GM19023 (cell line): ENCODE measurements at regions not wholly inside any gene's neighbourhood (a gene's known extent, or its start where the extent isn't known, plus 50 kb on each side); places are given as distances from the start of the nearest gene placed in this dataset.
"Not testable (repeated sequence)": the region's sequence is repeated elsewhere in the genome, so short reads cannot be mapped to it uniquely, and the experiment has no call there.

Experiments used
- ATAC-seq: cut with Tn5 transposase; IDR thresholded peaks from one replicate; pipeline ENCODE4 v1.9.1; 2021; ENCODE audit warnings: mild to moderate bottlenecking, moderate library complexity; ENCODE audit not compliant: unreplicated experiment

DNA sequence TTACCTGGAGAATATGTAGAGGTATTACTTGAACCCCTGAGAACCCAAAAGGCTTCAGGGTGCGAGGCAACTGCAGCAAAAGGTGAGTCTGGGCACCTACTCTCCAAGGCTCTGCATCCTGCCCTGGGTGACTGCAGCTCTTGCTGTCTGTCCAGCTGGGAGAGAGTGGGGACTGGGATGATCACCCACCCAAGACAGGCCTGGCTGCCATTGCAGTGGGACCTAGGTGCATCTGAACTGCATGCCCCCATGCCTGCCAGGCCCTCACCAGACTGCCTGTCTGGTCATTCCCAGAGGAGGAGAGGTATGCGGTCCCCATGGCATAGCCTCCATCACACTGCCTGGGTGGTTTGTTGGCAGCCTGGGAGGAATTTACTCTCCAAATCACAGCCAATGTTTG is 563.9 kb downstream of the TFAP2A start:
- ATAC-seq = no peak

DNA sequence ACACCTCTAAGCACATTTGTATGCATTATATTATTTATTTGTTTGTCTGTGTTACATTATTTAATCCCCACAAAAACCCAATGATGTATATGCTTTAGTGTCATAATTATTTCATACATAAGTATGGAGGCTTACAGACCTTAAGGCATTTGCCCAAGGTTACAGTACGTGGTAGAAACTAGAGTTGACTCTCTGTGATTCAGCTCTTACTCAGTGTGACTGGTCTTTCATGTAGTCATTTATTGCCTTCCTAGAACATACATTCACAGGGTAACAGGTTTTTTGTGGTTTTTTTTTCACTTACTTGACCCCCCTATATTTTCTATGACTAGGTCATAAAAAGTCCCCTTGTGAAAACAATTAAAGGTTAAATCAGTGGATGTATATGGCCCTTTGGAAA is 566.8 kb downstream of the TFAP2A start:
- ATAC-seq = no peak

DNA sequence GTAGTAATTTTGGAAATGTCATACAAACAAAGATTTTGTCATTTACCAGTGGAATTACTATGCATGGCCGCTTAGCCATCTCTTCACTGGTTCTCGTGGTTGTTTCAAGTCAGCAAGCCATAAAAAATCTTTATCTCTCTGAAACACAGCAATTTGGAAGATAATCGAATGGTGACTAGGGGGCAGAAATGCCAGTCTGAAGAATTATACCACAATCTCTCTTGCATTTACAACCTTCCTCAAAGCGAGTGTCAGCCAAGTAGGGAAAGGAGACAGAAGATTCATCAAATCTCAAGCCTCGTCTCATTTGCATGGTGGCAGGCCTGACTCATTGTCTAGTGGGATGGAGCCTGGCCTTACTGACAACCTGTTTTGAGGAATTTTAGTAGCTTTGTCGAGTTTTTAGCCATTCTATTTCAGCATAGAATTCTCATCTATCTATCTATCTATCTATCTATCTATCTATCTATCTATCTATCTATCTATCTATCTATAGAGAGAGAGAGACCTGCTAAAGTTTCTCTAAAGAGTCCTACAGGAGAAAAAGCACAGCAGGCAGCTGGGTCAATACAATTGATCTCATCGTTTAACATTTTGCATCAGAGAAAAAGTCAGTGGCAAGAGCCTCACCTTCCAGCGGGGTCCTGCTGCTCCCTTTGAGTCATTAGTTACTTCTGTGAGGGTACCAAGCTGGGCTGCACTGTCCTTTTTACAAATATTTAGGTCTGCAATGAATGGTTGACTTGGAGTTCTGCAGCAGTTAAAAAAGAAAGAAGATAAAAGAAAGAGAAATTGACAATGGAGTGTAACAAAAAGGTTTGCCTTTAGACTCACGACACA is 572.8 kb downstream of the TFAP2A start:
- ATAC-seq = no peak

DNA sequence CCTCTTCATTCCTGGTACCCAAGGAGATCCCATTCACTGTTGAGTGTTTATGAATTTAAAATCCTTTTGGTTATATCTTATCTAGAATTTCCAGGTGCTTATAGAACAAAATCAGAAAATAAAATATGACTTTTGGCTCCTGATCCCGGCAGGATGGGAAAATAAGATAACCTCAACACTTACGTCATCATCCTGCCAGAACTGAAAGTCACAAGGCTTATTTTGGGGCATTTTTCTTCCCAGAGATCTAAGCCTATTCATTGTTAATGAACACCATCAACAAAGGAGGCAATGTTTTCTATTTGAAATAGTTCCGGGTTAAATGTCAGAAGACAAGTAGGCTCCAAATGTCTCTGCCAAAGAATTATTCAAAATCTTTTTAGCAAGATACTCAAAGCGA is 580.6 kb downstream of the TFAP2A start:
- ATAC-seq = no peak

DNA sequence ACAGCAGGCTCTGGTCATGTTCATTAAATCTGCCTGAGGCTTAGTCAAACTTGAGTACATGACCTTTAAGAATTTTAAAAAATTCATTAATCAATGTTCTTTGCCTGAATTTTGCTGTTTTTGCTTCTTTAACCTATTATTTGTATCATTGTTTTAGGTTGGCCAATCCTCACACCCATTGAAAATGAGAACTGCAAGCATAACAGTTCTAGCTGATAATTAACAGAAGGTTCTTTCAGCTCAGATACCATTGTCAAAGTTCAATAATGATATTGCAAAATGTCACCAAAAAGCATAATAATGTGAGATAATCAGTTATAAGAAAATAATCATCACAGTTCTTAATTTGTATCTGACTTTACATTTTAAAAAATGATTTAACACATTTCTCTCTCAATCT is 583.1 kb downstream of the TFAP2A start:
- ATAC-seq = no peak

DNA sequence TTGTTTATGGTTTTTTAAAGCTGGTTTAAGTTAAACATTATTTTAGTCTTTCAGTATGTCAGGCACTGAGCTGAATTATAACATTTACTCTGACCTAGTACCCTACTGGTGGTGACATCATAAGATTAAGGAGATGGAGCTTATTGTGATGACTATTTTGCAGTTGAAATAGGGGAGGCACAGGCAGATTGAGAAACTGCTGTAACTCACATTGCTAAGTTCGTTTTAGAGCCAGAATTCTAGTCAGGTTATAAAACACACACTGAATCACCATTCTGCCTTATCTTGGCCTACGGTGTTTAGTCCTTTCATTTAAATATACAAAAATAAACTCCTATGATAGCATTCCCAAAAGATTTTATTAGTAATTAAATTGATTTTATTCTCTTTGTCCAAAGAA is 584.1 kb downstream of the TFAP2A start:
- ATAC-seq = no peak

DNA sequence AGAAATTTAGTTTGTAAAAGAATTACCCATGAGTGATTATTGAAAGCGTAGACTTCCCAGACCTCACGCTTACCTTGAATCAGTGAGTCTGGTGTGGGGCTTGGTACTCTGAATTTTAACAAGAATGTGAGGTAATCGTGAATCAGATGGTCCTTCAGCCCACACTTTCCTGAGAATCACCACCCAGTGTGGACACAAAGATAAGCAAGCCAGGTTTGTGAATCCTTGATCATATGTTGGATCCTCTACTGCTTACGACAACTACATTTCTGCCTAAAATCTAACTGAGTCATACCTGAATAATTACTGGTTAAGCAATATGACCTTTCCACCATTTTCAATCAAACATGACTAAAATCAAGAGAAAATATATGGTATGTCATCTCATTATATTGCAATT is 589.3 kb downstream of the TFAP2A start:
- ATAC-seq = no peak

DNA sequence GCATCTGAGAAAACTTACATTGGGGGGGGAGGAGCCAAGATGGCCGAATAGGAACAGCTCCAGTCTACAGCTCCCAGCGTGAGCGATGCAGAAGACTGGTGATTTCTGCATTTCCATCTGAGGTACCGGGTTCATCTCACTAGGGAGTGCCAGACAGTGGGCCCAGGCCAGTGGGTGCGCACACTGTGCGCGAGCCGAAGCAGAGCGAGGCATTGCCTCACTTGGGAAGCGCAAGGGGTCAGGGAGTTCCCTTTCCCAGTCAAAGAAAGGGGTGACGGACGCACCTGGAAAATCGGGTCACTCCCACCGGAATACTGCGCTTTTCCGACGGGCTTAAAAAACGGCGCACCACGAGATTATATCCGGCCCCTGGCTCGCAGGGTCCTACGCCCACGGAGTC is 604.1 kb downstream of the TFAP2A start:
- ATAC-seq = not testable (repeated sequence)

DNA sequence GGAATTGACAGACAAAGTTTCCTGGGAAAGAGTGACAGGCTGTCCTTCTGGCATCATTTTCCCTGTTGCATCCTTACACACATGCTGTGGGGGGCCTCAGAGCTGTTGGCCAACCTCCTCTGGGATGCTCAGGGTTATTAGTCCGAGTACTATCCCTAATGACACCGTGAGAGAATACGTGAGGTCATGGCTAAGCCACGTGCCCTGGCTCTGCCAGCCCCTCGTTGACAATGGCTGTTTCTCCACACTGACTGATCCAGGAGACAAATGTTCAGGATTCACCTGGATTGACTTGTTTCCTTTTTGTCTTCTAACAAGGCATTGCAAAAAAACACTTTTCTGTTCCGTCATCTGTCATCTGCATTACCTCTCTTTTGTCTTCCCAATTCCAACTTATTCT is 604.6 kb downstream of the TFAP2A start:
- no peak for ATAC-seq

DNA sequence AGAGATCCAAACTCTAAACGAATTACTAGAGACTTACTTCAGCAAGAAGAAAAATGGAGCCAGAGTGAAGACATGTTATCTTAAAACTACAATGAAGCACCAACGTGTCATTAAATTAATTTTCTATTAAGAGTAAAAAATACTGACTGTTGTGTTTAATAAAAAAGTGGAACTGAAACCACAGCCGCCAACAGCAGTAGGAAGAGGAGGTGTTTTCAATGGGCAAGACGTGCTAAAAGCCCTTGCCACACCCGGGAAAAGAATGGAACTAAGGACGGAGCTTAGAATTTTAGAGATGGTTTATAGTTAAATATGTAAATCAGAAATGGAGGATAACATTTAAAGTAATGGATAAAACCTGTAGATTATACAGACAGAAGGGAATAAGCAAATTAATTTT is 608.7 kb downstream of the TFAP2A start:
- no peak for ATAC-seq

DNA sequence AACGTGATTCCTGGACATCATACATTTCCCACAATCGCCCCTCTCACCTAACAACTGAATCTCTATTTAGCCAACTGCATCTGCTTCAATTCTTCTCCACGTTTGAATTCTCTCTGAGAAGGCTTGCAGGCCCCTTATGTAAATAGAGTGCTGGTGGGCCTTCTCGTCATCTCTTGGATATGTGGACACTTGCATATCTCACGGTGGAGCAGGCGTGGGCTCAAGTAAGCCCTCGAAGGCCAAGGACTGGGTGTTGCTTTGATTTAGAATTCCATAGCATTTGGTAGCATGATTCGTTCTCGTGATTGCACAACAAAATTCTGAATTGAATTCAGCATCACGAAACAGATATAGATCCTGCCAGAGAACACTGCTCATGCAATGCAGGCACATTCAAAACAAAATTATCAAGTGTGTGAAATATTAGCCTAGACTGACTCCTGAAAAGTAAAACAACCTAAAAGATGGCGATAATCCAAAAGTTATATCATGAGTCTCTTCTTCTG is 613.6 kb downstream of the TFAP2A start:
- ATAC-seq = no peak

DNA sequence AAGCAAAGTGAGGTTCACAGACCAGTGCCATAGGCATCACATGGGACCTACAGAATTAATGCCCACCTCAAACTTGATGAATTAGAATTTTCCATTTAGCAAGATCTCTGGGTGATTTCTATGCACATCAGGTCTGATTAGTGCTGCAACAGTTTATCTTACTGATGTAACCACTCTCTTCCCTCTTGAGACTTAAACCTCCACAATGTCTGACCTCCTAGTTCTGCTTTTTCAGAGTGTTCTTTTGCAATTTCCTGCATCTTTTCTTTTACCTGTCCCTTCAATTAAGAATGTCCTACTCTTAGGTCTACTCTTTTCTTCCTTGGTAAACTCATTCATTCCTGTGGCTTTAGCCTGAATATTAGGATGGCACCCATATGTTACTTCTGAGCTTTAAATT is 615.3 kb downstream of the TFAP2A start:
- ATAC-seq = no peak

DNA sequence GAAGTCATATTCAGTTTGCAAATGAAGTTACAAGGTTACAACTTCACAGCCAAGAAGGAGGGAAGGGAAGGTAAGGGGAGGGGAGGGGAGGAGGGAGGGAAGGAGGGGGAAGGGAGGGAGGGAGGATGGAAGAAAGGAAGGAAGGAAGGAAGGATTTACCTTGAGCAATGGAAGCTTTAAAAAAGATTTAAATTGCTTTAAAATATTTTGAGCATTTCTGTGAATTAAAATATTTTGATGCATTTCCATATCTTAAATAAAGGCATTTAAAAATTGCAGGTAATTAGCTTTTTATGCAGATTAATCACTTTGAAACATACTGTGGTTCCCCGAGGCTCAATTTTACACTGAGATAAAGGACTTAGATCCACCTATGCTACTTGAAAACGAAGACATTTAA is 618.0 kb downstream of the TFAP2A start:
- ATAC-seq = no peak

DNA sequence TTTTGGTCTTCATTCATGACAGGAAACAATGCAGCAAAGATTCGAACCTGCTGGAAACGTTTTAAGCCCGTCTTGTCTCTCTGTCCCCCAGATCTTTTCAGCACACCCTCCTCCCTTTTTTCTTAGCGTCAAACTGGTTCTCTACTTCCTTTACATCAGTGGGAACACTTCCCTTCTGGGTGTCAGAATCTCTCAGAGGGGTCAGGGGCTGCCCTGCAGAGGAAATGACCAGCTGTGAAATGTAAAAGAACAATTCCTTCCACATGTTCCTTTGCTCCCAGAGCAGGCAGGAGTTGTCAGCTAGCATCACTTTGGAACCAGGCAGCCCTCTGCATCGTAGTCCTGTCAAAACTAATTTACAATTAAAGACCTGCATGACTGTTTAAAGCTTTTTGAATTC is 619.0 kb downstream of the TFAP2A start:
- no peak for ATAC-seq

DNA sequence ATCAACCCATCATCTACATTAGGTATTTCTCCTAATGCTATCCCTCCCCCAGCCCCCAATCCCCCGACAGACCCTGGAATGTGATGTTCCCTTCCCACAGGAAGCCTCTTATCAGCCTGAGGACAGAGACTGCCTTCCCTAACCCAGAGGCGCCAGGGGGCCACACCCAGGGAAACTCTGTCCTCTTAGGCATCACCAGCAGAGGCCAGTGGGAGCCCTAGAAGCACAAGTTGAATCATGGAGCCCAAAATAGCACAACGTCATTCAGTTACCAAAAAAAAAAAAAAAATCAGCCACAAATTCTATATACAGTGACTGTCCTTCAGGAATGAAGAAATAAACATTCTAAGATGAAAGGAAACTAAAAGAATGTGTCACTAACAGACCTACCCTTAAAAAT is 625.7 kb downstream of the TFAP2A start:
- no peak for ATAC-seq

DNA sequence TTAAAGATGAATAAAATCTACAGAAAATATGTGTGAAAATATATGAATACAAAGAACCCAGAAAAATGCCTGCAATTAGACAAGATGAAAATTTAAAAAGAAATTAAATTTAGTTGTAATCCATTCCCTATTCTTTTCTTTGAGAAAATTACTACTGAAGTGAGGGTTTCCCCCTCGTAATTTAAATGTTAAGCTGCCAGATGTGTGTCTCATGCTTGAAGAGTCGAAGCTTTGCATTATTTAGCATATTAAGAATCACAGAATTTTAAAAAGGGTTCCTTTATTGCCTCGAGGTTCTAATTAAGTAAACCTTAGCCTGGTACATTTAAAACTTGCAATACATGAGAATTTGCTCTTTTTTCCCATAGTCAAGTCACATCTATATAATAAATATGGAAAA is 630.1 kb downstream of the TFAP2A start:
- no peak for ATAC-seq

DNA sequence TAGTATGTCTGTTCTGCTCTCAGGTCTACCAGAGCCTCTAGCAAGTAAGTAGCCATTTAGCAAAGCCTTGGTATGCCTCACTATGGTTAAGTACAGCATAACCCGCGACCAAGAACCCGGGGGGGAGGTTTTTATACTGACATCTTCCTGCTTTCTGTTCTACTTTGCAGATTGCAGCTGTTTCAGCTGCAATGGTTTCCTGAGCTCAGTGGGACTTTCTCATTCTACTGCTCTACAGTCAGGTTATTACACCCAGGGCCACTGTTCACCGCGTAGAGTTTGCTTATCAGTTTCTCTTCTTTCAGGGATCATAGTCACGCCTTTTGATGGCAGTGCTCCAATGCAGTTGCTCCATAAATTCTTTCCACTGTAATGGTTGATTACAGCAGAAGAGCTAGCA is 631.3 kb downstream of the TFAP2A start:
- ATAC-seq = no peak

DNA sequence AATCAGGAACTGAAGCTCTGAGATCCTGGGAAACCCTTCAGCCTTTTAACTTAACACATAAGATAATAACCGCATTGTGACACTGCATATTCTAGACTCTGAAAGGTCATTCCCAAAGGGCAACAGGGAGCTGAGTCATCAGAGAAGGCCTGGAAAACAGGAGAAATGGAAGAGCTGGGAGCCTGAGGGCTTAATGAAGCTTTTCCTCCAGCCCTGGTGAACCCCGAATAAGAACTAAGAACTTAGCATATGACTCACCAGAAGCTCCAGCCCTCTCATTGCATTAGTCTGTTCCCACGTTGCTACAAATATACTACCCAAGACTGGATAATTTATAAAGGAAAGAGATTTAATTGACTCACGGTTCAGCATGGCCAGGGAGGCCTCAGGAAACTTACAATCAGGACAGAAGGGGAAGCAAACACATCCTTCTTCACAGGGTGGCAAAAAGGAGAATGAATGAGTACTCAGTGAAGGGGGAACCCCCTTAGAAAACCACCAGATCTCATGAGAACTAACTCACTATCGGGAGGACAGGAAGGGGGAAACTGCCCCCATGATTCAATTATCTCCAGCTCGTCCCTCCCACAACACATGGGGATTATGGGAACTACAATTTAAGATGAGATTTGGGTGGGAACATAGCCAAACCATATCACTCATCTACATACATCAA is 648.5 kb downstream of the TFAP2A start:
- ATAC-seq = no peak

DNA sequence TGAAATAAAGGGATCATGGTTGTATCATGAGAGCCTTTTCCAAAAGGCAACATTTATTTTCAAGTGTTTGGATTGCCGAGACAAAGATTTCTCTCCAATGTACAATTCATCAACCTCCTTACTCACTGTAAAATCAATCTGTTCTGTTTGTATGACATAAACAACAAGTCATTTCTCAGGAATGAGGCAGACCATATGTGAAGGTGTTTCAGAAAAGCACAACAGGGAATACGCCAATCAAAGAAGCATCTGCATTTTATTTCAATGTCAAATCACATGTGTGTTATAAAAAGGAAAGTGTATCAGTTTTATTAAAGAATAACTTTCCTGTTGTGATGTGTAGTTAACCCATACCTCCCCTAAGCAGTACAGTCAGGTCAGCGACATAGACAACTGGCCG is 653.7 kb downstream of the TFAP2A start:
- ATAC-seq = no peak

DNA sequence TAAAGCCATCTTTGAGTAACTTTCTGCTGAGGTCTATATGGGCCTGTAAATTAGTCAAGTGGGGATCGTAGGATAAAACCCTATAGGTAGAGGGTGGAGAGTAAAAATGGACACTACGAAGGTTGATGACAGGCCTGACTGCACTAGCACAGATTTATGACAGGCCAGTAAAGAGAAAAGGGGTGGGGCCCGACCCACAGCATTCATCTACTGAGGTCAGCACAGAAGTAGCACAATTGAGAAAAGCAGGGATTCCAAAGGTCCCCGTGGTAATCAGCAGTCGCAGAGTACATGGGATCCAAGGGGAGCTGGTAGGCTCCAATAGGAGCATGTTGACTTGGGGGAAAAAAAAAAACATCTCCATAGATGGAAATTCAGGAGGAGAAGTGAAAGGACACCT is 660.4 kb downstream of the TFAP2A start:
- no peak for ATAC-seq

DNA sequence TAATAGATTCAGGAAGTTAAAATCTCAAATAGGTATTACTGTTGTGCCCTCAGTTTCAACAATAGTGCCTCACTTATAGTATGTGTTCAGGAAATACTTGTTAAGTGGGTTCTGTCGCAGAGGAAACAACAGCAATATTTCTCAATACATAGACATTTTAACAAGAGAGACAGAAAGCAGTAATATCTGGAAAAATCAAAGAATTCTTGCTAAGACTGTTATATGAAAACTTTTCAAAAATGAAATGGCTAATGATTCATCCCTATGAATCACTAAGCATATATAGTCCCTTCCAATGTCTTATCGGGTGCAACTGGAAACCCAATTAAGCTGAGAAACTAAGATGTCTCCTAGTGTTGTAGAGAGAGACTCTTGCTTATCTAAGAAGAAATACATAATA is 668.9 kb downstream of the TFAP2A start:
- no peak for ATAC-seq

DNA sequence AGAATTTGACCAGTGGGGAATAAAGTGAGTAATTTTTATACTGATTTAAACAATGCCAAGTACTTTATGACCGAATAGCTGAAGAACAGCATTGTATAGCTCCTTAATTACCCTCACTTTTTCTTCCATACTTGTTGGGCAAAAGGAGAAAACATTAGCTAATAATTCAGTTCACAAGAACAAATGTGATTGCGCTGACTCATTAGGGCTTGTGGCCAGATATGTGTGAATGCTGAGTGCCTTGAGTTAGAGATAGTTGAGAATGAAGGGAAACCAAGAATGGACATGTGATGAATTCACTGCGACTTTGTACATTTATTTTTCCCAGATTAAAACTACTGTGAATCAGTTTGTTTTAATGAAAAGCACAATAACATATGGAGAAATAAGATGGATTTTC is 669.4 kb downstream of the TFAP2A start:
- ATAC-seq = no peak
